B cell (primary cell): ENCODE measurements at regions not wholly inside any gene's neighbourhood (a gene's known extent, or its start where the extent isn't known, plus 50 kb on each side); places are given as distances from the start of the nearest gene placed in this dataset.

Experiments used
- ATAC-seq: fragments of 200-7000 bp; cut with Tn5 transposase; one replicate; pipeline ENCODE4 v1.10.0; 2021; ENCODE audit warnings: low read depth, mild to moderate bottlenecking, moderate number of reproducible peaks, moderate library complexity
- CTCF ChIA-PET: fragments of 350-600 bp; sonication (Branson Sonifier 250); formaldehyde crosslinking; loops from one replicate; lab custom pipeline; 2021; ENCODE audit warnings: antibody characterized with exemption, inconsistent platforms; lab: Charles Lee
- POLR2A ChIA-PET: fragments of 350-600 bp; sonication (Branson Sonifier 250); formaldehyde crosslinking; loops from one replicate; lab custom pipeline; 2021; ENCODE audit warnings: antibody characterized with exemption; lab: Charles Lee
- DNase-seq: peaks from one replicate; pipeline ENCODE4 v3.0.0; 2013
- H2AFZ ChIP-seq: 2 replicates; pipeline ENCODE4 v1.6.1; 2012; ENCODE audit warnings: mild to moderate bottlenecking, low read depth, low read length; ENCODE audit not compliant: insufficient read depth, poor library complexity, severe bottlenecking
- H3K27ac ChIP-seq, 2 donors: 1 replicate in 1 of 2; 2 replicates in 1 of 2; pipeline ENCODE4 v1.5.1; 2012 to 2013; ENCODE audit warnings: low read length in 2 of 2, mild to moderate bottlenecking in 2 of 2, moderate library complexity in 1 of 2
- H3K27me3 ChIP-seq, 4 experiments: fragments of 200-600 bp in 1 of 4; sonication (generic) in 1 of 4; replicated peaks in 1 of 4; 1 replicate in 2 of 4; 2 replicates in 2 of 4; pipeline versions ENCODE4 v1.6.1 to v1.7.0; 2013 to 2016; ENCODE audit warnings: low read length in 3 of 4, mild to moderate bottlenecking in 2 of 4, mixed read lengths in 1 of 4, moderate library complexity in 1 of 4; ENCODE audit not compliant: insufficient read depth in 4 of 4, control insufficient read depth in 3 of 4; ENCODE audit errors: control extremely low read depth in 1 of 4
- H3K36me3 ChIP-seq, 2 experiments: replicated peaks in 1 of 2; 1 replicate in 1 of 2; 2 replicates in 1 of 2; pipeline versions ENCODE4 v1.6.1 to v1.7.1; 2013; ENCODE audit warnings: low read length in 1 of 2; ENCODE audit not compliant: insufficient read depth in 2 of 2, control insufficient read depth in 1 of 2; ENCODE audit errors: control extremely low read depth in 1 of 2, extremely low read depth in 1 of 2
- H3K4me1 ChIP-seq, 2 donors: fragments of 200-600 bp in 1 of 2; sonication (generic) in 1 of 2; 1 replicate in 1 of 2; 2 replicates in 1 of 2; pipeline versions ENCODE4 v1.5.1 to v1.6.1; 2013 to 2017; ENCODE audit warnings: low read length in 2 of 2; ENCODE audit not compliant: control insufficient read depth in 2 of 2, insufficient read depth in 2 of 2
- H3K4me2 ChIP-seq: replicated peaks from 2 replicates; pipeline ENCODE3; 2012; ENCODE audit warnings: mild to moderate bottlenecking, low read depth, low read length; ENCODE audit not compliant: poor library complexity, severe bottlenecking
- H3K4me3 ChIP-seq, 5 experiments: fragments of 200-600 bp in 1 of 5; sonication (generic) in 1 of 5; 1 replicate in 3 of 5; 2 replicates in 2 of 5; pipeline versions ENCODE4 v1.5.1 to v1.7.0; 2011 to 2016; ENCODE audit warnings: low read length in 4 of 5, mild to moderate bottlenecking in 4 of 5, low read depth in 2 of 5, control low read depth in 1 of 5, moderate library complexity in 1 of 5; ENCODE audit not compliant: insufficient read depth in 1 of 5; ENCODE audit errors: control extremely low read depth in 1 of 5, extremely low read depth in 1 of 5
- H3K79me2 ChIP-seq: fragments of 200-600 bp; sonication (generic); one replicate; pipeline ENCODE4 v1.6.0; 2016; ENCODE audit warnings: low read length; ENCODE audit not compliant: control insufficient read depth, insufficient read depth
- H3K9ac ChIP-seq: fragments of 200-600 bp; sonication (generic); 2 replicates; pipeline ENCODE4 v1.6.1; 2017; ENCODE audit warnings: mild to moderate bottlenecking, low read length, moderate library complexity
- H3K9me3 ChIP-seq, 3 donors: one replicate each; pipeline versions ENCODE4 v1.6.1 to v1.7.1; 2013; ENCODE audit warnings: low read length in 2 of 3; ENCODE audit not compliant: control insufficient read depth in 2 of 3, insufficient read depth in 1 of 3; ENCODE audit errors: control extremely low read depth in 1 of 3
- H4K20me1 ChIP-seq: 2 replicates; pipeline ENCODE4 v1.6.0; 2012; ENCODE audit warnings: mild to moderate bottlenecking, low read length; ENCODE audit not compliant: insufficient read depth, control insufficient read depth, poor library complexity, severe bottlenecking
- H3K27ac Mint-ChIP-seq: one replicate; pipeline ENCODE4 v1.8.0; 2021; ENCODE audit warnings: mixed read lengths
- H3K27me3 Mint-ChIP-seq: one replicate; pipeline ENCODE4 v1.8.0; 2021; ENCODE audit warnings: mixed read lengths
- H3K4me1 Mint-ChIP-seq: one replicate; pipeline ENCODE4 v1.8.0; 2021; ENCODE audit warnings: mixed read lengths
- H3K4me3 Mint-ChIP-seq: one replicate; pipeline ENCODE4 v1.8.0; 2021; ENCODE audit warnings: mixed read lengths
- H3K9me3 Mint-ChIP-seq: one replicate; pipeline ENCODE4 v1.8.0; 2022; ENCODE audit warnings: mixed read lengths; ENCODE audit not compliant: insufficient read depth
- EZH2 ChIP-seq: IDR thresholded peaks from 2 replicates; pipeline ENCODE4 v1.6.1; 2012; ENCODE audit warnings: borderline replicate concordance, low read depth, mild to moderate bottlenecking, moderate library complexity, low read length; ENCODE audit not compliant: insufficient read depth, poor library complexity, severe bottlenecking
- WGBS: methylation state at CpG from one replicate; pipeline ENCODE4 v1.1.5; 2013; ENCODE audit warnings: missing lambda C conversion rate; ENCODE audit not compliant: insufficient coverage; 5-methylcytosine and 5-hydroxymethylcytosine counted together
- intact Hi-C: fragments of 100-400 bp; cut with micrococcal nuclease; formaldehyde crosslinking; loops from one replicate; pipeline ENCODE4 v1.10.0; 2022
- TF ChIP-seq, protein P1 (sequence below): fragments of 200-600 bp; IDR thresholded peaks from one replicate; pipeline ENCODE4 v1.8.0; 2022; ENCODE audit warnings: antibody characterized with exemption, mild to moderate bottlenecking

DNA sequence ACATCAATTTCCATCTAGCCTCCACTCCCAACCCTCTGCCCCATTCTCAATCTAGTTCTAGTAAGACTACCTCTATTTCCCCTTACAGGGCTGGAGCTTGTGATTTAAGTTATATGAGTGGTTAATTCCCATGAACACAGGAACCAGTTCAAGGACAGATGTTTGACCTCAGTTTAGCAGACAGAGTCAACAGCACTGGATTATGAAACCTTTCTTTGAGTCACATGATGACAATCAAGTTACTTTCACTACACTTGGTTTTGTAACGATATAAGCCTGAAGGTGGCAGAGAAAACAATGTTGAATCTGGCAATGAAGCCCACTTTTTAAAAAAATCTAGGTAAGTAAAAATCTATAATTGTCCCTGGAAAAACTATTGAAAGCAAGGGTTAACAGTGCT is 1646.2 kb upstream of the FLRT2 start:
- no peak overlapping the region for H3K27ac ChIP-seq
- no peaks in the 10 kb centered on the region for H3K79me2 ChIP-seq
- H3K4me2 ChIP-seq, result no peak overlapping the region
- H3K36me3 ChIP-seq, result no peaks in the 10 kb centered on the region
- no peak overlapping the region for H3K9ac ChIP-seq
- Mint-ChIP-seq H3K4me1 (no peaks in the 10 kb centered on the region), H3K27ac (no peak overlapping the region), H3K4me3 (no peak overlapping the region), H3K9me3 (peaks cover 12% of the 10 kb centered on the region), H3K27me3 (no peaks in the 10 kb centered on the region)
- no peak overlapping the region for H2AFZ ChIP-seq
- WGBS, result no CpG with 5 or more reads among the region's 1 CpG
- ChIA-PET POLR2A (no interaction called here), CTCF (no interaction called here)
- no peak overlapping the region for H3K4me3 ChIP-seq
- no peaks in the 10 kb centered on the region for H4K20me1 ChIP-seq
- ATAC-seq (no peak), DNase-seq (no peak)
- intact Hi-C loops, result no loop called here
- no peaks in the 10 kb centered on the region for H3K27me3 ChIP-seq
- no peaks in the 10 kb centered on the region for H3K4me1 ChIP-seq
- no peak for TF ChIP-seq EZH2
- TF ChIP-seq, protein P1, sequence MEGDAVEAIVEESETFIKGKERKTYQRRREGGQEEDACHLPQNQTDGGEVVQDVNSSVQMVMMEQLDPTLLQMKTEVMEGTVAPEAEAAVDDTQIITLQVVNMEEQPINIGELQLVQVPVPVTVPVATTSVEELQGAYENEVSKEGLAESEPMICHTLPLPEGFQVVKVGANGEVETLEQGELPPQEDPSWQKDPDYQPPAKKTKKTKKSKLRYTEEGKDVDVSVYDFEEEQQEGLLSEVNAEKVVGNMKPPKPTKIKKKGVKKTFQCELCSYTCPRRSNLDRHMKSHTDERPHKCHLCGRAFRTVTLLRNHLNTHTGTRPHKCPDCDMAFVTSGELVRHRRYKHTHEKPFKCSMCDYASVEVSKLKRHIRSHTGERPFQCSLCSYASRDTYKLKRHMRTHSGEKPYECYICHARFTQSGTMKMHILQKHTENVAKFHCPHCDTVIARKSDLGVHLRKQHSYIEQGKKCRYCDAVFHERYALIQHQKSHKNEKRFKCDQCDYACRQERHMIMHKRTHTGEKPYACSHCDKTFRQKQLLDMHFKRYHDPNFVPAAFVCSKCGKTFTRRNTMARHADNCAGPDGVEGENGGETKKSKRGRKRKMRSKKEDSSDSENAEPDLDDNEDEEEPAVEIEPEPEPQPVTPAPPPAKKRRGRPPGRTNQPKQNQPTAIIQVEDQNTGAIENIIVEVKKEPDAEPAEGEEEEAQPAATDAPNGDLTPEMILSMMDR, result no peak
- H3K9me3 ChIP-seq, result peaks cover 0 to 3% (median 2%) of the 10 kb centered on the region in 3 donors

DNA sequence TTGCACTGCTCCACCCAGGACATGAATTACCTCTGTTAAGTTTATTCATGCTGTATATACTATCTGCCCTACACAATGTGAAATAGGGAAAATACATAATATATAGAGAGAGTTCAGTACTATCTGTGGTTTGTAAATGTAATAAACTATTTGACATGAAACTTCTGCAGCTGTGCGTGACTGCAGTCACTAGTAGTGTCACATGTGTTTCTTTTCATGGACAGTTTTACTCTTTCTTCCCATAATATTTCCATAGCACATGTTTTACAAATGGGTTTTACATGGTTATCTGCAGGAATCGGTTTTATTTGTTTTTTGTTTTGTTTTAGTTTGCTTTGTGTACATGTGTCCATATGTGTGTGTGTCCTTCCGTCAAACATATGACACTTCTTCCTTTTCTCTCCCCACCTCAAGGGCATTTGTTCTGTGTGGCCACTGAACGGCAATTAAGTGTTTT is 1644.1 kb upstream of the FLRT2 start:
- CTCF ChIA-PET, result no interaction called here
- H3K9ac ChIP-seq, result no peak overlapping the region
- Mint-ChIP-seq H3K4me1 (no peaks in the 10 kb centered on the region), H3K27me3 (no peaks in the 10 kb centered on the region), H3K27ac (no peak overlapping the region), H3K4me3 (no peak overlapping the region), H3K9me3 (peaks cover 7% of the 10 kb centered on the region)
- H3K79me2 ChIP-seq, result no peaks in the 10 kb centered on the region
- DNase-seq (no peak), ATAC-seq (no peak)
- H3K9me3 ChIP-seq, result peaks cover 0 to 3% (median 2%) of the 10 kb centered on the region in 3 donors
- H3K4me2 ChIP-seq, result no peak overlapping the region
- no CpG with 5 or more reads among the region's 4 CpGs for WGBS
- TF ChIP-seq, protein P1, result no peak
- no peak for TF ChIP-seq EZH2
- no peak overlapping the region for H3K4me3 ChIP-seq
- no peaks in the 10 kb centered on the region for H3K36me3 ChIP-seq
- H3K27ac ChIP-seq, result no peak overlapping the region
- H3K27me3 ChIP-seq, result no peaks in the 10 kb centered on the region
- no peaks in the 10 kb centered on the region for H3K4me1 ChIP-seq
- H4K20me1 ChIP-seq, result no peaks in the 10 kb centered on the region
- POLR2A ChIA-PET, result no interaction called here
- H2AFZ ChIP-seq, result no peak overlapping the region
- intact Hi-C loops, result no loop called here
